H1 (cell line): ENCODE measurements at regions not wholly inside any gene's neighbourhood (a gene's known extent, or its start where the extent isn't known, plus 50 kb on each side); places are given as distances from the start of the nearest gene placed in this dataset.

Experiments used
- CTCF ChIA-PET: fragments of 300-600 bp; sonication (Branson Sonifier 250); formaldehyde crosslinking; loops from one replicate; lab custom pipeline; 2021; ENCODE audit not compliant: partially characterized antibody; lab: Charles Lee
- POLR2A ChIA-PET: fragments of 300-600 bp; sonication (Branson Sonifier 250); formaldehyde crosslinking; loops from one replicate; lab custom pipeline; 2021; ENCODE audit warnings: inconsistent platforms; ENCODE audit not compliant: partially characterized antibody; lab: Charles Lee
- DNase-seq, 2 experiments: peaks; one replicate each; pipeline versions ENCODE4 v3.0.0 to v3.0.0-alpha.2; 2010 to 2022; ENCODE audit warnings: low spot score in 2 of 2, low read depth in 1 of 2, mixed read lengths in 1 of 2
- FAIRE-seq: peaks from 2 replicates; lab custom pipeline; 2011; peaks lifted over from hg19 to GRCh38; lab: Jason Lieb, UNC
- H2AFZ ChIP-seq: 2 replicates; pipeline ENCODE4 v1.8.1; 2012; ENCODE audit warnings: low read length, inconsistent platforms
- H2AK5ac ChIP-seq: 2 replicates; pipeline ENCODE4 v1.6.1; 2013; ENCODE audit warnings: low read depth, low read length
- H2BK120ac ChIP-seq: replicated peaks from 2 replicates; pipeline ENCODE3; 2013; ENCODE audit warnings: low read depth, low read length, inconsistent platforms
- H2BK12ac ChIP-seq: 2 replicates; pipeline ENCODE4 v1.6.1; 2013; ENCODE audit warnings: low read depth, low read length
- H2BK15ac ChIP-seq: 2 replicates; pipeline ENCODE4 v1.6.1; 2013; ENCODE audit warnings: low read length
- H2BK20ac ChIP-seq: 2 replicates; pipeline ENCODE4 v1.6.1; 2013; ENCODE audit warnings: low read length
- H2BK5ac ChIP-seq: 2 replicates; pipeline ENCODE4 v1.6.1; 2013; ENCODE audit warnings: low read depth, low read length
- H3K14ac ChIP-seq: 2 replicates; pipeline ENCODE4 v1.6.1; 2013; ENCODE audit warnings: inconsistent platforms; ENCODE audit not compliant: insufficient read length
- H3K18ac ChIP-seq: 2 replicates; pipeline ENCODE4 v1.6.1; 2013; ENCODE audit warnings: low read length; ENCODE audit errors: extremely low read depth
- H3K23ac ChIP-seq: 2 replicates; pipeline ENCODE4 v1.6.1; 2013; ENCODE audit warnings: inconsistent platforms; ENCODE audit not compliant: insufficient read length
- H3K23me2 ChIP-seq: 2 replicates; pipeline ENCODE4 v1.6.1; 2013; ENCODE audit warnings: low read depth, low read length
- H3K27ac ChIP-seq: 2 replicates; pipeline ENCODE4 v1.6.1; 2011; ENCODE audit warnings: low read depth, low read length, inconsistent platforms
- H3K27me3 ChIP-seq, 4 experiments: replicated peaks in 1 of 4; 1 replicate in 1 of 4; 2 replicates in 3 of 4; pipeline versions ENCODE4 v1.6.1 to v1.8.1; 2011 to 2013; ENCODE audit warnings: low read length in 3 of 4, mild to moderate bottlenecking in 3 of 4, inconsistent platforms in 2 of 4, mixed read lengths in 2 of 4, moderate library complexity in 1 of 4; ENCODE audit not compliant: control insufficient read depth in 3 of 4, insufficient read depth in 3 of 4; ENCODE audit errors: extremely low read depth in 1 of 4
- H3K36me3 ChIP-seq, 4 experiments: 2 replicates each; pipeline versions ENCODE4 v1.6.1 to v1.8.1; 2011 to 2013; ENCODE audit warnings: mild to moderate bottlenecking in 4 of 4, low read length in 3 of 4, moderate library complexity in 2 of 4, control low read depth in 1 of 4, inconsistent platforms in 1 of 4; ENCODE audit not compliant: insufficient read depth in 4 of 4, control insufficient read depth in 2 of 4
- H3K4ac ChIP-seq: replicated peaks from 2 replicates; pipeline ENCODE3; 2013; ENCODE audit warnings: low read length, low read depth, mixed read lengths, inconsistent platforms; ENCODE audit not compliant: insufficient read length
- H3K4me1 ChIP-seq, 4 experiments: replicated peaks in 1 of 4; 1 replicate in 1 of 4; 2 replicates in 3 of 4; pipeline versions ENCODE4 v1.6.1 to v1.8.1; 2011 to 2013; ENCODE audit warnings: low read length in 3 of 4, inconsistent platforms in 2 of 4, mixed read lengths in 1 of 4; ENCODE audit not compliant: insufficient read depth in 4 of 4, control insufficient read depth in 3 of 4
- H3K4me2 ChIP-seq, 2 experiments: 2 replicates each; pipeline versions ENCODE4 v1.6.1 to v1.8.1; 2011 to 2013; ENCODE audit warnings: low read depth in 2 of 2, low read length in 2 of 2, control low read depth in 1 of 2, inconsistent platforms in 1 of 2, mild to moderate bottlenecking in 1 of 2; ENCODE audit not compliant: insufficient read depth in 1 of 2
- H3K4me3 ChIP-seq, 4 experiments: fragments of 200-600, 300-600 bp in 1 of 4; sonication (generic), shearing (Covaris generic), sonication (Bioruptor Twin) in 1 of 4; 2 replicates each; pipeline versions ENCODE4 v1.5.1 to v1.8.1; 2011 to 2016; ENCODE audit warnings: low read length in 4 of 4, low read depth in 3 of 4, control low read depth in 2 of 4, inconsistent platforms in 2 of 4, mild to moderate bottlenecking in 2 of 4, mixed read lengths in 1 of 4, moderate library complexity in 1 of 4; ENCODE audit not compliant: insufficient read depth in 2 of 4; ENCODE audit errors: extremely low read depth in 1 of 4
- H3K56ac ChIP-seq: replicated peaks from 2 replicates; pipeline ENCODE3; 2013; ENCODE audit warnings: low read depth, mild to moderate bottlenecking, mixed read lengths, low read length, inconsistent platforms; ENCODE audit not compliant: insufficient read length
- H3K79me1 ChIP-seq: 2 replicates; pipeline ENCODE4 v1.6.1; 2013; ENCODE audit warnings: low read depth, low read length, control low read depth
- H3K79me2 ChIP-seq, 2 experiments: 2 replicates each; pipeline versions ENCODE4 v1.6.1 to v1.8.1; 2012 to 2013; ENCODE audit warnings: low read length in 2 of 2, mild to moderate bottlenecking in 2 of 2, inconsistent platforms in 1 of 2; ENCODE audit not compliant: insufficient read depth in 2 of 2, control insufficient read depth in 1 of 2
- H3K9ac ChIP-seq, 4 experiments: replicated peaks in 1 of 4; 1 replicate in 1 of 4; 2 replicates in 3 of 4; pipeline versions ENCODE4 v1.6.1 to v1.8.1; 2011 to 2013; ENCODE audit warnings: low read depth in 3 of 4, low read length in 3 of 4, control low read depth in 2 of 4, mild to moderate bottlenecking in 2 of 4, moderate library complexity in 2 of 4, inconsistent platforms in 1 of 4; ENCODE audit errors: extremely low read depth in 1 of 4
- H3K9me3 ChIP-seq, 2 experiments: 2 replicates each; pipeline versions ENCODE4 v1.6.1 to v1.8.1; 2012 to 2013; ENCODE audit warnings: mild to moderate bottlenecking in 2 of 2, moderate library complexity in 2 of 2, control low read depth in 1 of 2, inconsistent platforms in 1 of 2, low read depth in 1 of 2, low read length in 1 of 2, mixed read lengths in 1 of 2; ENCODE audit not compliant: insufficient read depth in 2 of 2
- H4K20me1 ChIP-seq, 2 experiments: replicated peaks in 1 of 2; 2 replicates each; pipeline versions ENCODE3 to v1.8.1; 2011 to 2013; ENCODE audit warnings: inconsistent platforms in 2 of 2, low read length in 2 of 2, mild to moderate bottlenecking in 1 of 2; ENCODE audit not compliant: insufficient read depth in 2 of 2, control insufficient read depth in 1 of 2
- H4K5ac ChIP-seq: 2 replicates; pipeline ENCODE4 v1.6.1; 2013; ENCODE audit warnings: low read length, low read depth, mixed read lengths, inconsistent platforms; ENCODE audit not compliant: insufficient read length
- H4K8ac ChIP-seq: 2 replicates; pipeline ENCODE4 v1.8.0; 2013; ENCODE audit warnings: mild to moderate bottlenecking, moderate library complexity, low read length, inconsistent platforms; ENCODE audit not compliant: insufficient read depth; ENCODE audit errors: extremely low read depth
- H4K91ac ChIP-seq: replicated peaks from 2 replicates; pipeline ENCODE3; 2013; ENCODE audit warnings: low read length, mixed read lengths, inconsistent platforms; ENCODE audit not compliant: insufficient read length
- BACH1 ChIP-seq: IDR thresholded peaks from 2 replicates; pipeline ENCODE4 v1.6.1; 2012; ENCODE audit warnings: low read length, improper control_type of control experiment
- CBX5 ChIP-seq: fragments of 300-800, 300-1000 bp; sonication (generic); IDR thresholded peaks from 2 replicates; pipeline ENCODE4 v1.7.1; 2016; ENCODE audit warnings: antibody characterized with exemption, low read length, low read depth
- GABPA ChIP-seq: IDR thresholded peaks from 2 replicates; pipeline ENCODE4 v1.6.1; 2011; ENCODE audit warnings: mild to moderate bottlenecking, low read length, moderate library complexity, borderline replicate concordance; ENCODE audit not compliant: insufficient read depth
- HDAC6 ChIP-seq: IDR thresholded peaks from one replicate; pipeline ENCODE4 v1.7.1; 2012; ENCODE audit warnings: low read depth, mild to moderate bottlenecking, inconsistent platforms, low read length, moderate library complexity
- JUND ChIP-seq: IDR thresholded peaks from 2 replicates; pipeline ENCODE4 v1.6.1; 2011; ENCODE audit warnings: mild to moderate bottlenecking, improper control_type of control experiment, low read length
- KDM1A ChIP-seq: fragments of 200-600, 300-600 bp; sonication (generic); IDR thresholded peaks from 2 replicates; pipeline ENCODE4 v1.7.1; 2016; ENCODE audit warnings: mild to moderate bottlenecking, low read length, borderline replicate concordance
- RAD21 ChIP-seq, 2 experiments: IDR thresholded peaks in 1 of 2; conservative IDR thresholded peaks in 1 of 2; 2 replicates each; pipeline ENCODE4 v1.6.1; 2011; ENCODE audit warnings: low read depth in 2 of 2, low read length in 2 of 2, improper control_type of control experiment in 1 of 2, inconsistent platforms in 1 of 2, mild to moderate bottlenecking in 1 of 2, moderate library complexity in 1 of 2
- RNF2 ChIP-seq: fragments of 200-900, 300-1000 bp; sonication (generic); IDR thresholded peaks from 2 replicates; pipeline ENCODE4 v1.7.1; 2016; ENCODE audit warnings: borderline replicate concordance, low read depth, mild to moderate bottlenecking, antibody characterized with exemption, low read length; ENCODE audit not compliant: poor library complexity, severe bottlenecking; ENCODE audit errors: missing control alignments
- RXRA ChIP-seq: IDR thresholded peaks from 2 replicates; pipeline ENCODE4 v1.6.1; 2011; ENCODE audit warnings: low read depth, mild to moderate bottlenecking, low read length, moderate library complexity; ENCODE audit not compliant: insufficient read depth
- SRF ChIP-seq: IDR thresholded peaks from 2 replicates; pipeline ENCODE4 v1.6.1; 2011; ENCODE audit warnings: mild to moderate bottlenecking, low read depth, low read length, moderate library complexity
- TEAD4 ChIP-seq: IDR thresholded peaks from 2 replicates; pipeline ENCODE4 v1.6.1; 2012; ENCODE audit warnings: low read depth, low read length, inconsistent platforms, mixed read lengths
- ZNF274 ChIP-seq: IDR thresholded peaks from 2 replicates; pipeline ENCODE4 v1.7.0; 2012; ENCODE audit warnings: low read length, borderline replicate concordance; ENCODE audit errors: extremely low read depth
- TF ChIP-seq, protein P1 (sequence below): IDR thresholded peaks from 2 replicates; pipeline ENCODE4 v1.6.1; 2012; ENCODE audit warnings: inconsistent platforms
- TF ChIP-seq, protein P2 (sequence below): IDR thresholded peaks from 2 replicates; pipeline ENCODE4 v1.6.1; 2011; ENCODE audit warnings: low read depth, mild to moderate bottlenecking, low read length; ENCODE audit not compliant: insufficient read depth

DNA sequence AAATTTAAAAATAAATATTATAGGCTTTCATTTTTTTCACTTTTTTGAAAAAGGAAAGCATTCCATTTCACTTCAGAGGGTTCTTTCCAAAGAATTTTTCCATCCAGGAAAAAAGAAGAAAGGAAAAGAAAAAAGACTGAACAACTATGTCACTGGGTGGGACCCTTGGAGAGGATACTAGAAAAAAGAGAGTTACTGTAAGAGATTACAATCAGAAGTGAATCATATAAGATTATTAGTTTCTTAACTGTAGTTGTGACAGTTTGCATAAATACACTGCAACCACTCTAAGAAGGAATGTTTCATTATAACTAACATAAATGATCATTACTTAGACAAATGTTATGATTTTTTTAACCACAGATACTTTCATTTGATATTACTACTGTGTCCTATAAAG is 87.8 kb downstream of the KLF12 start:
- no peak overlapping the region for H2BK5ac ChIP-seq
- no peak overlapping the region for H2BK15ac ChIP-seq
- no peak overlapping the region for H3K4me3 ChIP-seq
- no peak overlapping the region for H4K91ac ChIP-seq
- H3K23ac ChIP-seq = no peak overlapping the region
- DNase-seq (no peak), FAIRE-seq (no peak)
- no peaks in the 10 kb centered on the region for H3K79me1 ChIP-seq
- H2AK5ac ChIP-seq = no peak overlapping the region
- no peaks in the 10 kb centered on the region for H3K9me3 ChIP-seq
- H3K4me1 ChIP-seq = 0 out of 7 replicates have a peak, but pooled peaks cover 0 to 2% (median 0%) of the 10 kb centered on the region in 4 experiments
- H3K27ac ChIP-seq = no peak overlapping the region
- H2BK20ac ChIP-seq = no peak overlapping the region
- ChIA-PET POLR2A (no interaction called here), CTCF (interaction anchor here (0.6 kb wide), 1 partner anchor 69 kb away, joined by 4 read pairs; no protein-coding TSS in a partner anchor)
- no peaks in the 10 kb centered on the region for H3K36me3 ChIP-seq
- no peak overlapping the region for H3K4me2 ChIP-seq
- no peaks in the 10 kb centered on the region for H3K27me3 ChIP-seq
- no peak overlapping the region for H2BK12ac ChIP-seq
- no peak overlapping the region for H2AFZ ChIP-seq
- H3K23me2 ChIP-seq = no peaks in the 10 kb centered on the region
- H2BK120ac ChIP-seq = no peak overlapping the region
- no peak overlapping the region for H4K8ac ChIP-seq
- H3K9ac ChIP-seq = no peak overlapping the region
- H3K4ac ChIP-seq = no peak overlapping the region
- no peaks in the 10 kb centered on the region for H4K20me1 ChIP-seq
- H3K18ac ChIP-seq = no peak overlapping the region
- H4K5ac ChIP-seq = no peak overlapping the region
- no peaks in the 10 kb centered on the region; a peak in 1 of 4 replicates for H3K79me2 ChIP-seq
- H3K14ac ChIP-seq = no peak overlapping the region
- H3K56ac ChIP-seq = no peak overlapping the region
- TF ChIP-seq HDAC6 (no peak), GABPA (no peak), BACH1 (no peak), JUND (no peak), KDM1A (no peak), RAD21 (IDR thresholded peaks at IDR 0.05 in 1 of 2, conservative IDR thresholded peaks at IDR 0.05 in 1 of 2; ENCODE audit: low read depth in 2 of 2, low read length in 2 of 2) (no peak), RNF2 (no peak), ZNF274 (no peak), RXRA (no peak), CBX5 (no peak), SRF (no peak), TEAD4 (no peak)
- TF ChIP-seq, protein P1, sequence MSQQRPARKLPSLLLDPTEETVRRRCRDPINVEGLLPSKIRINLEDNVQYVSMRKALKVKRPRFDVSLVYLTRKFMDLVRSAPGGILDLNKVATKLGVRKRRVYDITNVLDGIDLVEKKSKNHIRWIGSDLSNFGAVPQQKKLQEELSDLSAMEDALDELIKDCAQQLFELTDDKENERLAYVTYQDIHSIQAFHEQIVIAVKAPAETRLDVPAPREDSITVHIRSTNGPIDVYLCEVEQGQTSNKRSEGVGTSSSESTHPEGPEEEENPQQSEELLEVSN = no peak
- TF ChIP-seq, protein P2, sequence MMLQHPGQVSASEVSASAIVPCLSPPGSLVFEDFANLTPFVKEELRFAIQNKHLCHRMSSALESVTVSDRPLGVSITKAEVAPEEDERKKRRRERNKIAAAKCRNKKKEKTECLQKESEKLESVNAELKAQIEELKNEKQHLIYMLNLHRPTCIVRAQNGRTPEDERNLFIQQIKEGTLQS = no peak
